NCI-H226 (cell line): ENCODE measurements at regions not wholly inside any gene's neighbourhood (a gene's known extent, or its start where the extent isn't known, plus 50 kb on each side); places are given as distances from the start of the nearest gene placed in this dataset.
"Not testable (repeated sequence)": the region's sequence is repeated elsewhere in the genome, so short reads cannot be mapped to it uniquely, and the experiment has no call there.

Experiments used
- DNase-seq: peaks from one replicate; pipeline ENCODE4 v3.0.0-alpha.2; 2015

DNA sequence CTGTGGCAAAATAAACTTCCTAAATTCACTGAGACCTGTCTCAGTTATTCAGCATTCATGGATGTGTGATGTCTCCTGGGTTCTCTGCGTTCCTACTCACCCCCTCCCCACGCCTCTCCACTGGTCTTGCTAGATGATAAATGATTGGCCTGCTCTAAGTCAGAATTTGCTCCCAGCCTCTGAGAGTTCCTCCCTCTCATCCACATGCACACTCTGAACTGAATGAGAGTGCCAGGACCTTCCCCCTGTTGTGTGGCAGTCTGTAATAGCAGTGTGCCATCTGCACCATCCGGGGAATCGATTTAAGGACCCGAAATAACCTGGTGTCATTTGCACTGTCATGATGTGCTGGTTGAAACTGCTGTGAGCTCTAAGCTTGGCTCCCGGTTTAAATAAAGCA is 135.8 kb upstream of the AFDN start:
- no peak for DNase-seq

DNA sequence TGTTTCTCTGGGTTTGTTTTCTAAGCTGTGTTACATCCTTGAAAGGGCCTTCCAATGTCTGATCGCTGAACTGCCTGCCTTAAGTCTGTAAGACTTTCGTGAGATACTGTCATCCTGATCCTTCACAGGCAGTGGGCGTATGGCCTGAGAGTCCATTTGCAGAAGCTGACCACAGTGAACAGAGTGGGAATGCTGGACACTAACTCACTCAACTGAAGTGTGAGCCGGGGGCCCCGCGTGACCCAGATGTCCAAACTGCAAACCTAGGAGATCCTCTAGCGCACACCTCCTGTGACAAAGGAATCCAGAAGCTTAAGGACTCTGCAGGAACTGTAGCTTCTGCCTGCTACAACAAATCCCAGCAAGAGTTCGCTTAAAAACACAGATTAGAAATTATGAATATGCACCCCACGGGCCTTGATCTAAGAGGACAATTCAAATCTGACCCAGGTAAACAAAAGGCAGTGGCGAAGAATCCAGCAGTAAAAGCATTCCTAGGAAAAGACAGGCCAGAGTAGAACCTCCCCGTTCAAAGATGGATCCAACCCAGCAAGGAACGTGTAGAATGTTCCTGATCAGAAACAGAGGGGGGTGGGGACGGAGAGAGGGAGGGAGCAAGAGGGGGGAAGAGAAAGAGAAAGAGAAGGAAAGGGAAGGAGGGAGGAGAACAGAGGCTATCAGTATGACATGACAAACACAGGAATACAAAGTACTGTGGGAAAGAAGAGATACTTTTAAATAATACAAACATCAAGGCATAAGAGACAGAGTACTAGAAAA is 135.0 kb upstream of the AFDN start:
- DNase-seq, result no peak

DNA sequence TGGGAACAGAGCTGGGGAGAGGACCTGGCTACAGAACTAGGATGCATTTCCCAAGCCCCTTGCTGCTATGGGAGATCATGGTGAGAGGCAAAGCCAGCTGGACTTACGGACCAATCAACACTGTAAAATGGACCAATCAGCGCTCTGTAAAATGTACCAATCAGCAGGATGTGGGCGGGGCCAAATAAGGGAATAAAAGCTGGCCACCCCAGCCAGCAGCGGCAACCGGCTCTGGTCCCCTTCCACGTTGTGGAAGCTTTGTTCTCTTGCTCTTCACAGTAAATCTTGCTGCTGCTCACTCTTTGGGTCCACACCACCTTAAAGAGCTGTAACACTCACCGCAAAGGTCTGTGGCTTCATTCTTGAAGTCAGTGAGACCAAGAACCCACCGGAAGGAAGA is 133.2 kb upstream of the AFDN start:
- DNase-seq, result not testable (repeated sequence)

DNA sequence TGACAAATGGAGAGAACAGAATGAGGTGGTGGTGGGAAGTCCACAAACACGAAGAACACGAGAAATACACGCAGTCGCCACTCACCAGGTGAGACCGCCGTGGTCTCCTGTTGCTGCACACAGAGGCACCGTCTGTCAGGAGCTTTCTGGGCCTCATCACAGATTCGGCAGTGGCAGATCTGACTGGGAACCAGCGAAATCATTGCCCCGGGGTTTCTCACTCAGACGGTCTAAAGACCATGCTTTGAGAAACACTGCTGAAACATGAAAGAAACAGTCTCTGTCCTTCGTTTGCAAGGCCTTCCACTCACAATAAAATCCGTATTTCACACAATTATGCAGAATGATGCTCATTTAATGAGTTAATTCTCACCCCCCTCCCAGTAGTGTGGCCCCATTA is 130.9 kb upstream of the AFDN start:
- no peak for DNase-seq

DNA sequence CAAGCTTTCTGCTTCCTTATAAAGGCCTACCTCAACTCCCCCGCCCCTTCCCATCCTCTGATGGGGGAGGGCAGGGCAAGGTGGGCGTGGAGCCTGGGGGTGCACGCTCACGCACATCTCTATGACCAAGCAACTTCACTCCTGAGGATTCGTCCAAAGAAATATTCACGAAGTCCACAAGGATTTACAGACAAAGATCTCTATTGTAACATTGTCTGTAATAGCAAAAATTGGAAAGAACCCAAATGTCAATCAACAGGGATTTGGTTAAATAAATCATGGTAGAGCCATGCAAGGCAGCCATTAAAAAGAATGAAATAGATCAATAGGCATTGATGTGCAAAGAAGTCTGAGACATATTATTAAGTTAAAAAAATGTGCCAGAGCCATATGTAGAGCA is 130.4 kb upstream of the AFDN start:
- no peak for DNase-seq

DNA sequence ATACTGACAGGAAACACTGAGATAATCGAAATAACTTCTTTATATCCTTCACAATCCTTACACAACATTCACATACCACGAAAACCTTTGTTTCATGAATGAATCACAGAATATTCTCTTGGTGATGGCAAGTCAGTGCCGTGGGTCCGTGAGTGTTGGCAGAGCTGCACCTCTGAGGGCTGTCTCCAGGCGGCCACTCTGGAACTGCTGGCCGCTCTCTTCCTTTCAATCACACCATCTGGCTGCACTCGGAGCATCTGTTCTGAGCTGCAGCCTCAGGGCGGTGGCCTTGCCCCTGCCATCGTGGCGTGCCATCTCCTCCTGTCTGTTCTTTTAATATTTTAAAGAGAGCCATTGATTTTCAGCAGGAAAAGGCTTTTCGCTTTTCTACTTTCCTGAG is 129.4 kb upstream of the AFDN start:
- no peak for DNase-seq

DNA sequence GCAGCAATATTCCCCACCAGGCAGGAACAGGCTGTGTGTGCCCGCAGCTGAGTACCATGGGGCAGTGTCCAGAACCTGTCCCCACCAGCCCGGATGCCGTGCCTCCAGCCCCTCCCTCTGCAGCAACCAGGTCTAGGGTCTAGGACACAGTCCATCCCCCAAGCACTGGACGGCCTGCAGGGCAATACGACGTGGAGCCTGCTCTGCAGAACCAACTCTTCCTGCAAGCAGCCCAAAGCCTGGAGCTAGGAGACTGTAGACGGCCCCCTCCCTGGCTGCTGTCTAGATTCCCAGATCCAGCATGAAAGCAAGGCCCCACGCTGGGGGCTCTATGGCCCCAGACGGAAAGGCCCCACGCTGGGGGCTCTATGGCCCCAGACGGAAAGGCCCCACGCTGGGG is 128.2 kb upstream of the AFDN start:
- no peak for DNase-seq

DNA sequence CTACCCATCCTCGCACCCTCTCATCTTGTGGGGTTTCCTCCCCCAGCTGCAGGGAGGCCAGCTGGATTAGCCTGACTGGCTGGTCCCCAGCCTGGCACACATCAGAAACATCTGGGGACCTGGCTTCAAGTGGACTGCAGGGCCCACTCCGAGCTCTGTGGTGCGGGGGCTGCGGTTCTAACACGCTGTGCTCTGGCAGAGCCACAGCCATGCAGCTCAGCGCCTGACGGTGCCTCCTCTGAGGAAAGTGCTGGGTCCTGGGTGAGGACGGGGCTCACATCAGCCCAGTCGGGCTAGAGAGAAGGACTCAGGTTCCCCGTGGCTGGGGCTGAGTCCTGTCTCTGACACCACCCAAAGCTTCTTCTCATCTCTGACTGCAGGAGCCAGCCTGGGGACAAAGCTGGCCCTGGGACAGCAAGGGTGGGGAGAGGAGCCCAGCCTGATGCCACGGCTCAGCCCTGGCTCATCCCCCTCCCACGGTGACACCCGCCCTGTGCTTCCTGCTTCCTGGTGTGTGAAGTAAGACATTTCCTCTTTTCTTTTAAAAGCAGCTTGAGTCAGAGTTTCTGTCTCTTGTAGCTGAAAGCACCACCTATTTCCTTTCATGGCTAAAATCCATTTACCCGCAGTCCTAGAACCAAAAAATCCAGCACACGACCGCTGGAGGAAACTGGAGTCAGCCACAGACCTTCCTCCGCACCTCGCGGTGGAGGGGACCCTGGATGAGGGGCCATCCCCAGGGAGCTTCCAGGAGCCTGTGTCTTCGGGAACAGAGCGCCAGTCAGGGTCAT is 127.4 kb upstream of the AFDN start:
- no peak for DNase-seq

DNA sequence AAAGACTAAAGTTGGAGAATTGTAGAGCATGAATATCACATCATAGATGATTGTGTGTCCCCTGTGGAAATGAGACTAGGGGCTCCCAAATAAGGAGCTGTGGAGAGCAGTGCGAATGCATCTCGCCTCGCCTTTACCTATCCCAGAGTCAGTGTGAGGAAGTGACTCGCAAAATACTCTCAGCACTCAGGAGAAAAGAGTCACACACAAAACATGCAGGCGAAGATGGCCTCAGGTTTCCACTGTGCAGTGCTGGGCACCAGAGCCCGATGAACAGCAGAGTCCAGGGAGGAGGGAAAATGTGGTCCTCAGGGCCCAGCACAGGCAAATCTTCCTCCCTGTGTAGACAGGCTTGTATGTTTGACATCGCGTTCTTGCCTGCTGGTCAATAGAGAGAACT is 126.5 kb upstream of the AFDN start:
- DNase-seq, result peak; percentile 7

DNA sequence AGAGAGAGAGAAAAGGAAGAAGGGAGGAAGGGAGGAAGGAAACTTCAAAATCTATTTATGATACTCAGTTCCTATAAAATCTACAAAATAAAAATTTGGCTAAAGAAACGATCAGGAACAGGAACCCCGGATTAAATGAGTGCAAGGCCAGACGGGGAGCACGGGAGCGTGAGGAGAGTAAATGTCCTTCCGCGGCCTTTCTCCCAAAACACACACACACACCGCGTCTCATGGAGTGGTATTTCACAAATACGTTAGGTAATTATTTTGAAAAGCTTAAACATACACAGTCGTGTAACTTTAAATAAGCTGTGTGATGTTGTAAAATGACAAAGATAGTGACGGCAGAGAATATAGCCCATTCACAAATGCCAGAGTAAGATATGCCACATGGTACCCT is 125.7 kb upstream of the AFDN start:
- DNase-seq, result no peak

DNA sequence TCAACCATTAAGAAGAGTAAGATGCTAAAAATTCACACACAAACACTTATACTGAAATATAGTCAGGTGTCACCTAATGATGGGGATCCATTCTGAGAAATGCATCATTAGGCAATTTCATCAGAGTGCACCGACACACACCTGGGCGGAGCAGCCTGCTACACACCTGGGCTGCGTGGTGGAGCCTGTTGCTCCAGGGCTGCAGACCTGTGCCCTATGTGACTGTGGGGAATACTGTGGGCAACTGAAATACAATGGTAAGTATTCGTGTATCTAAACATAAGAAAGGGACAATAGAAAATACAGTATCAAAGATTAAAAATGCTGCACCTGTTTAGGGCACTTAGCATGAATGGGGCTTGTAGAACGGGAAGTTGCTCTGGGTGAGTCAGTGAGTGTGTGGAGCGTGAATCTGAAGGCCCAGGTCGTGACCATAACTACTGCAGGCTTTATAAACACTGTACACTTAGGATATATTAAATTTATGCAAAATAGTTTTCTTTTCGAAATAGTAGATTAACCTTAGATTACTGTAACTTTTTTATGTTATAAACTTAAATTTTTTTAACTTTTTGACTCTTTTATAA is 124.4 kb upstream of the AFDN start:
- no peak for DNase-seq

DNA sequence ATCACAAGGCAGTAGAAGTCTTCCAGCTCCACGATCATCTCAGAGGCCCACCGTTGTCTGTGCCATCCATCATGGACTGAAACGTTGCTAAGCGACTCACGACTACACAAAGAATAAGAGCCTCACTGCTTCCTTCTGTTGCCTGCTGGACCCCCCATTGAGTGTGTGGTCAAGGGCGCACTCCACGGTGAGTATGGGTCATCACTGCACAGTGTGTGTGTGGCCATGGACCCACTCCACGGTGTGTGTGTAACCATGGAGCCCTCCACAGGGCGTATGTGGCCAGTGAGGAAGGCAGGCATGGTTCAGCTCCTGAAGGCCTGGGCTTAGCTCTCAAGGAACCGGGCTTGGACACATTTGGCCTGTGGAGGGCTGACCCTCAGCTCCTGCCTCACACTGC is 123.4 kb upstream of the AFDN start:
- no peak for DNase-seq

DNA sequence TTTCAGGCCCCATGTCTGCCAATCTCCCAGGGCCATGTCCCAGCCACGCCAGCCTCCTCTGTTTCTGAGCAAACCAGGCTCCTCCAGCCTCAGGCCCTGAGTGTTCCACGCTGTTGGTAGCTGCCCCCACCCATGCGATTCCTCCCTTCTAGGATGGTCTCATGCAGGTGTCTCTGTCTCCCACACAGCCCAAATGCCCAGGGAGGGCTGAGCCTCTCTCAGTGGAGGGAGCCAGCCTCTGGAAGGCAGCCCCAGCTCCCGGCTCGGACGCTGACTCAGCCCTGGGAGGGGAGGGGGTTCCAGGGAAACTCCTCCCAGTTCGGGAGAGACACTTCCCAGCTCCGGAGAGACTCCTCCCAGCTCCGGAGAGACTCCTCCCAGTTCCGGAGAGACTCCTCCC is 122.9 kb upstream of the AFDN start:
- no peak for DNase-seq

DNA sequence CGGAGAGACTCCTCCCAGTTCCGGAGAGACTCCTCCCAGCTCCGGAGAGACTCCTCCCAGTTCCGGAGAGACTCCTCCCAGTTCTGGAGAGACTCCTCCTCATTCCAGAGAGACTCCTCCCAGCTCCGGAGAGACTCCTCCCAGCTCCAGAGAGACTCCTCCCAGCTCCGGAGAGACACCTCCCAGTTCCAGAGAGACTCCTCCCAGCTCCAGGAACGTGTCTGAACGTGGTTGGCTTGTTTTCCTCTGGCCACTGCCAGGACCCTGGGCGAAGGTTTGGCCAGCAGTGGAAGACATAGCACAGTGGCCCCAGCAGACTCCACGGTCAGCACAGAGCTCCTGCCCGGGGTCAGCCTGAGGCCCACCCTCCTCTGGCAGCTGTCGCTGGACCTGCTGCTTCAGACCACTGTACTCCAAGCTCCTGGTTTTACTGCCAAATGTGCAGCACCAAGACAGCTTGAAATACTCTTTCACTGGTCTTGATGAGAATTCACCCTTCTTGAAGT is 122.3 kb upstream of the AFDN start:
- no peak for DNase-seq

DNA sequence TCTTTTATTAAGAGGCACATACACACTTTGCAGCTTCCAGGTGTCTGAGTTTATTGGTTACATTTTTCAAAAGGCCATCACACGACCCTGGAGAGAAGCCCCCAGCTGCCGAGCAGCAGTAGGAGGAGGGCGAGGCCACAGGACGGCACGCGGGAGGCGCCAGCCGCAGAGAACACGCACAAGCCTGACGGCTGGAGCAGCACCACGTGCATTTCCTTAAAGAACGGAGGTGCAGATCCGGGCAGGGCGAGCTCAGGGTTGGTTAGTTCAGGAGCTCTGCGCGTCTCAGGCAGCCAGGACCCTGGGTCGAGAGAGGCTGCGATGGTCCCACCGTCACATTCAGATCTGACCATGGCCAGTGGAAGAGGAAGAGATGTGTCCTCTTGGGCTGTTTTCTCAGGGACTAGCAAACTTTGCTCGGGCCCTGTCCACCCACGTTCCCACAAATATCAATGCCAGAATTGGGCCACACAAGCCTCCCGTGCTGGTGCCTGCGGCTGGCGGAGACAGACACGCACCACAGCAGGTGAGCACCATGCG is 121.4 kb upstream of the AFDN start:
- DNase-seq, result no peak

DNA sequence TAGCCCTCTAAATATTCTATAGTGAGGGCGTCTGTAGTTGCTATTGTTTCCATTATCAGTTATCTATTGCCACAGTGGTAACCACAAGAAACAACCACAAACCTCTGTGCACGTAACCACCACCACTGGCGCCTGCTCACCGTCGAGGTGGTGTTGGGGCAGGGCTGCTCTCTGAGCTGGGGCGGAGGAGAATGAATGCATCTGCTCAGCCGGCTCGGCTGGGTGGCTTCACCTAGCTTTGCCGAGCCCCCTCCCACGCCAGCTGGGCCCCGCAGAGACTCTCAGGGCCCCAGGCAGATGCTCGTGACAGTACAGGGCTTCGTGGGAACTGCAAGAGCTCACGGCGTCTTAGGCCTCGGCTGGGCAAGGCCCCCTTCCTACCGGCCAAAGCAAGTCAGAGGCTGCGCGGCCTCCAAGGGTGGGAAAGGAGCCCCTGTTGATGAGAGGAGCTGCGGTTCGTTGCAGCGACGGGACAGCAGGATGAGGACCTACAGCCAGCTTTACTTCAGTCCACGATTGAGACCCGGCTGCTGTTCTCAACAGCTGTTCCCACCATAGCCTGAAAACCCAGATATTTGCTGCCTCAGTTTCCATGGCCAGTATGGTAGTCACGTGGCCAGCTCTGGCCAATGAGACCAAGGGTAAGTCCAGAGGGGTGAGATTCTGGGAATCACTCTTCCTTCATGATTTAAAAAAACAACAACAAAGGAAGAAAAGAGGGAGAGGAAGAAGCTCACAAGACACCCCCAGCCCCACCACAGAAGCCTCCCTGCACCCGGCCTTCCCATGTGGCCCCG is 120.2 kb upstream of the AFDN start:
- no peak for DNase-seq

DNA sequence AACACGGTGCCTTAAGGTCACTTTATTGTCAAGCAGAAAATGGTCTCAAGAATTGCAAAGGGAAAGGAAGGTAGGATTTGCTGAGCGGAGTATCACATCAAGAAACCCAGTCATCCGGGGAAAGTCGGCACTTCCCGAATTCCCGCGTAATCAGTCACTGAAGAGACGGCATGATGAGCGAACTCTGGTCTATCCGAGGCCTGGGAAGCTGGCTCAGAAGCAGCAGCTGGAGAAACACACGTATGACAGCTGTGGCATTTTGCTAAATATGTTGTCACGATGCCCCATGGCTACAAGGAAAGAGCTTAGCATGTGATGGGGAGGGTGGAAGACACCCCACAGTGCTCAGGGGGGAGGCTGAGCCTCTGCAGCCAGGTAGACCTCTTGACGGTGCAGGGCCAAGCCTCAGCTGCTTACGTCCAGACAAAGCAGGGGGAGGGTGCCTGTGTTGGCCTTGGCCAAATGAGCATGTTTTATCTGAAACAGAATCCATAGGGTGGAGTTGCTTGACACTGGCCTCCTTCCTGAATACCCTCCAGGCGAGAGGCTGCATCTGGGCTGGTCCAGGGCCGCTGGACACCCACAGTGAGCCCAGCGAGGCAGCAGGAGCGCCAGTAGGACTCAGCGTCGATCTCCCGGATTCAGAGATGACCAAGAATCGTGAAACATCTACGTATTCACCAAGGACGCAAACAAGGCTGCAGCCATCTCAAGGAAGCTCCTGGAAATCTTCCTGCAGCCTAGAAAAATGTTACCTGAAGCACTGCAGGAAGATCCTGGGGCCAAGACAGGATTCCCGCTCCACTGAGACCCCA is 118.8 kb upstream of the AFDN start:
- DNase-seq, result no peak

DNA sequence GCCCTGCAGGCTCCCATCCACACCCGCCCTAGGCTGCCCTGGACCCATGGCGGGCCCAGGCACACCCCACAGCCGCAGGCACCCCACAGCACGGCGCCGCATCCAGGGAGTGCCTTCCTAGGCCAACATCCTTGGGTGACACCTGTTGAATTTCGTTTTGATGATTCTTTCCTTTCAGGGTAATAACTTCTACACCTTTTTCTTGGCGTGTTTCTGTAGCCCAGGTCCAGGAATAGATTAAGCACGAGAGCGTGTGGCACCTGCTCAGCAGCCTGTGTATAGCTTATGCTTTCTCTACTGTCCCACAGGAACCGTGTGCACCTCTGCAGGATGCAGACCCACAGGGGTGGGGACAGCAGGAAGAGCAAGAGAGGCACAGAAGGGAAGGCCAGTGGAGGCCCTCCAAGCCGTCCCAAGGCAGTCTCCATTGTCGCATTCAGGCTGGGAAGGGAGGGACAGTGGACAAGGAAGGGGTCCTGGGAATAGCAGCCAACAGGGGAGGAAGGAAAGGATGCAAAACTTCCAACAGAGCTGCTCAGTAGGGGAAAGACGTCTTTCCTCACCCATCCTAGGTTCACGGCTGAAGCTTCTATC is 118.1 kb upstream of the AFDN start:
- no peak for DNase-seq

DNA sequence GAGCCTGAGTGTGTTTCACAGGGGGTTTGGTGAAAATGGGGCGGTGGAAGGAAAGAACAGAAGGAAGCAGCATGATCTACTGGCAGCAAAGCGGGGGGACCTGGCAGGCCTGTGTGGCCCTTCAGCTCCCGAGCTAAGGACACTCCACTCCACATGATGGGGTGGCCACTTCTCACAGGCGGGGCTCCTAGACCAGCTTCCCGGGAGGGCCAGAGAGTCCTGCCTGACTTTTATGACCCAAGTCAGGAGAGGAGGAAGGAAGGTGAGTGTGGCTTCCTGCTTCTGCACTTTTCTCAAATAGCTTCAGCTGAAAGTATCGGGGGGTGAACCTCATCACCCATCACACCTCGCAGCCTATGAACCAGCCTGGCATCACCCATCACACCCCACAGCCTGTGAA is 117.5 kb upstream of the AFDN start:
- DNase-seq, result no peak

DNA sequence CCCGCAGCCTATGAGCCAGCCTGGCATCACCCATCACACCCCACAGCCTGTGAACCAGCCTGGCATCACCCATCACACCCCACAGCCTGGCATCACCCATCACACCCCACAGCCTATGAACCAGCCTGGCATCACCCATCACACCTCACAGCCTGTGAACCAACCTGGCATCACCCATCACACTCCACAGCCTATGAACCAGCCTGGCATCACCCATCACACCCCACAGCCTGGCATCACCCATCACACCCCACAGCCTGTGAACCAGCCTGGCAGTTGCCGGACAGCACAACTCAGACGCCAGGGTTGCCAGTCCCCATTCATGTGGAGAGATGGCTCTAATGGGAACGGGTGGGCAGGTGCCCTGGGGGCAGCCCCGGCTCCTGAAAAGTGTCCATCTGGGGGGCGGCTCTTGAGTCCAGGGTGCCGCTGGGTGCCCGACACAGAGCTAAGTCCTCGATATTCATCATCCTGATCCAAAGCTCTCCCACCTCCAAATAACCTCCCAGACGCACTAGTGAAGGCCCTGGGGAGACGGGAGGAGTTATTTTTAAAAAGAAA is 116.9 kb upstream of the AFDN start:
- DNase-seq, result not testable (repeated sequence)

DNA sequence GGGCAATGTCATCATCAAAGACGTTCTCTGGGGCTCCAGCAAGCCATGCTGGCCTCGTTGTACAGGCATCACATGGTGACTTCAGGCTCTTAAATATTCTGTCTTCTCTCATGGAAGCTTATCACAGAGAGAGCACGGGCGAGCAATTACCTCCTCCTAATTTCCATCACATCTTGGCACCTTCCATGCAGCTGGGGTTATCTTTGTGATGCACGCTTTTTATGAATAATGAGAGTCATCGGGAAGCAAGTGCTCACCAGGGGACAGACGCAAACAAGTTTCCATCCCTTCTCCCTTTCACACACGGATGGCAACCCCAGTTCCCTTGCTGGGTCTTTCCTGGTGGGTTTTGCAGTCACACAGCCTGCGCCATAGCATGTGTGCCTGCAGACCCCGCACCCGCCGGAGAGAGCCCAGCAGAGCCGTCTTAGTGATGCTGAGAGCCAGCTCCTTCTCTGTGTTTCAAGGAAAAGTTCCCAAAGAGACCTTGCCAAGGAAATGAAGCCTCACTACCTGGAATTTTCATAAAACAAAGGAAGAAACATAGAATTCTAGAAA is 116.3 kb upstream of the AFDN start:
- no peak for DNase-seq
